Activated CD8-positive, alpha-beta memory T cell treated with anti-CD3 and anti-CD28 coated beads, Interleukin-2, amount 50 U/mL, for 1 hour (primary cell): ENCODE measurements at regions not wholly inside any gene's neighbourhood (a gene's known extent, or its start where the extent isn't known, plus 50 kb on each side); places are given as distances from the start of the nearest gene placed in this dataset.

Experiments used
- DNase-seq: peaks from one replicate; pipeline ENCODE4 v3.0.0-alpha.2; 2020; ENCODE audit errors: extremely low read depth

DNA sequence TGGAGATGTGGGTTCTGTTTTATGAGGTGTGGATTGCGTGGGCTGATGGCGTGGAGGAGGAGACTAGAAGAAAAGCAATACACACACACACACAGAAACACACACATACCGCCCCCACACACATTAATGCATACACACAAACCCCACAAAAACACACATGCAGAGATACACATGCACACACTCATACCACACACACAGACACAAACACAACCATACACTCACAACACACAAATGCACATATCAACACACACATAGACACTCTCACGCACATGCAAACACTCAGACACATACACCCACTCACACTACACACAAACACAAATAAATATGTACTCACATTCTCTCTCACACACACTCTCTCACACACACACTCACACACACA lies 75.7 kb upstream of the UBL3 start:
- no peak for DNase-seq

GRCh38 chr13:29925457-29926097 lies 75.2 kb upstream of the UBL3 start:
- DNase-seq, result no peak

- DNase-seq, result no peak
Measured at GRCh38 chr13:29924482-29925350, 74.3 kb upstream of the UBL3 start.

- DNase-seq, result no peak
Measured at GRCh38 chr13:29923554-29924481, 73.4 kb upstream of the UBL3 start.

- DNase-seq, result no peak
Measured at GRCh38 chr13:29922896-29923295, 72.5 kb upstream of the UBL3 start.

DNA sequence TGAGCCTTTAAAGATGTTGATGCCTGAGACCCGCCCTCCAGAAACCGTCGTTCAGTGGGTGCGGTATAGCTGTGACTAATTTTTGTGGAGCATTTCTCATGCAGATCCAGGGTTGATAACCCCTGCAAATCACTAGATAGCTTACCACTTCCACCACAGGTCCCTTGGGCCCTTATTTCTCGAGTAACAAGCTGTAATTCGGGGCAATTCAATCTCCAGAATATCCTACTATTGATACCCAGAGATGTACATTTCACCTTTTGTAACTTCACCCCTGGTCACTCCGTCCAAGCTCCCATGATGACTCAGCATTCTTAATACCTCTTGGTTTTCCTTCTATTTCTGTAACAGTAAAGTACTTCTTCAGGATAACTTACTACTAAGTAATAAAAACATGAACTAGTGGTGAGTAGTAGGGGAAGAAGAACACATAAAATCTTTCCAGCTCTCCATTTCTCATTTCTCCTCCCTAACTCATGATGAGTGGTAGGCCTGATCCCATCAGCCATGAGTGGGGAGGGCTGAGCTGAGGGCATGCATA lies 71.9 kb upstream of the UBL3 start:
- DNase-seq, result no peak

DNA sequence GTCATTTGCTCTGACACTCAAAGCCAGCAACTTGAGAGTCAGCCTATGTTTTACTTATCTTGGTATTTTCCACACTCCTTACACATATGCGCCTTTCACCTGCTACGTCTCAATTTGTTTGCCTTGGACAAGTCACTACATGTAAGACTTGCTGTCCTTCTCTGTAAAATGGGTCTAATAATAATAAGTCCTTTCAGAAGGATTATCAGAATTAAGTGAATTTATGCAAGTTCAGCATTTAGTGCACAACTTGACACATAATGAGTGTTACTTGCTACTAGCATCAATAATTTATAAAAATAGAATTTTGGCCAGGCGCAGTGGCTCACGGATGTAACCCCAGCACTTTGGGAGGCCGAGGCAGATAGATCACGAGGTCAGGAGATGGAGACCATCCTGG lies 71.1 kb upstream of the UBL3 start:
- no peak for DNase-seq

DNA sequence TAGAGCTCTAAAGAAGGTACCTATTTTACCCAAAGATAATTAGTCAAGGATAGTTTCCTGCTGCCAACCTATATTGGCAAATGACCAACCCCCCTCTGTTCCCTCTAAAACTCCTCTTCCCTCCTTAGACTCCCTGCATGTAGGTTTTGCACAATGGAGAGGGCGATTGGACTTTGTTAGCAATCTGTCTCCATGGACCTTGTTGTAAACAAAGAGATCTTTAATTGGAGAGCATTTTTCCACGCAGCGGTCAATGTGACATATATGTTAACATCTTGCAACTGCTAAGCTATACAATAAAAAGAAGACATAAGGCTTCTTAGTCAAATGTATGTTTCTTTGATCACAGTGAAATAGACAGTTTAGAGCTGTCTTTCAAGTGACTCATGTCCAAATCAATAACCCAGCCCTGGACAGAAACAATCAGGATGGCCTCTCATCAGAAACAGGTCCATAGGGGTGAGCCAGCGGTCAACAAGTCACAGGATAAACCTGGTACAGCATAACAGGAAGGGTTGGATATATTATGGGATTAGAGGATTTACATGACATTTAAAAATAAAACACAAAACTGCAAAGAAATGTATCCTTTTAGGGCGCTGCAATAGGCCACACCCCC lies 69.7 kb upstream of the UBL3 start:
- DNase-seq, result no peak

DNA sequence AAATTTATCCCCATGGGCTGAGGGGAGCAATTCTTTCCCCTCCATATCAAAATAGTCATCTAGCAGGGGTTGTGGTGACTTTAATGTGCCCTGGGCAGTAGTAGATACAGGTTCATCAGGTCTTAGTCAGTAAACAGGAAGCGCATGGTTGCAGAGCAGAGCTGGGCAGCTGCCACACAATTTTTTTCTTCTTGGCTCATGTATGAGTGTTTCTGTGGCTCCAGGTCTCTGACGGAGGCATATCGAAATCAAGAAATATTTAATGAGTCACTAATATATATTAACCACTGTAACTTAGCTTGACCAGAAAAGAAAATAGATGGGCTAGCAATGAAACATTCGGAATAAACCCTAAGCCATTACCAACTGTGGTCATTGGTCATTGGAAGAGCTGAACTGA lies 68.4 kb upstream of the UBL3 start:
- no peak for DNase-seq

DNA sequence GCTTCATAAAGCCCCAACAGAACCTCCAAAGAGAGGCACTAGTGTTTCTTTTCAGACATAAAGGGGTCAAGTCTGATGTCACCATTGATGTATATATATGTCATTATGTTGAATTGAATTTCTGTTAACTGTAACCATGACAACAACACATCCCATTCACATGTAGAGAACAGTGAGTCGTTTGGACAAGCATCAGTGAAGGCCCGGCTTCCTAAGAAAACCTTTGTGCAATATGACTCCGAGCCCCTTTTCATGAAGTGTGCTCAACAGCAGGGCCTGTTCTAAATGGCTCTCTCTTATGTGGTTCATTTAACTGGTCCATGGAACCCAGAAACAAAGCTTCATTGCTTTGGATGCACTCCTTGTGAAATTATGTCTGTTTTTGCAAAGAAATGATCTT lies 67.2 kb upstream of the UBL3 start:
- DNase-seq, result no peak

DNA sequence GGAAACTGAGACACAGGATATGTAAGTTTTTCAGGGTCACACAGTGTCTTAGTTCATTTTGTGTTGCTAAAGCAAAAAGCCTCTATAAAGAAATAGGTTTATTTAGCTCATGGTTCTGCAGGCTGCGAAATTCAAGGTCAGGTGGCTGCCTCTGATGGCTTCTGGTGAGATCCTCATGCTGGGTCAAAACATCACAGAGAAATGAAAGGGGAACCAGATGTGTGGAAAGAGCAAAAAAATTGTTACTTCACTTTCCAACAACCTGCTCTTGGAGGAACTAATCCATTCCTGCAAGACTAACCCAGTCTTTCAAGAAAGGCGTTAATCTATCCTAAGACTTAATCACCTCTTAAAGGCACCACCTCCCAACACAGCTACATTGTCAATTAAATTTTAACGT lies 64.2 kb upstream of the UBL3 start:
- no peak for DNase-seq

- DNase-seq, result no peak
Measured at GRCh38 chr13:29911781-29912418, 61.5 kb upstream of the UBL3 start.

DNA sequence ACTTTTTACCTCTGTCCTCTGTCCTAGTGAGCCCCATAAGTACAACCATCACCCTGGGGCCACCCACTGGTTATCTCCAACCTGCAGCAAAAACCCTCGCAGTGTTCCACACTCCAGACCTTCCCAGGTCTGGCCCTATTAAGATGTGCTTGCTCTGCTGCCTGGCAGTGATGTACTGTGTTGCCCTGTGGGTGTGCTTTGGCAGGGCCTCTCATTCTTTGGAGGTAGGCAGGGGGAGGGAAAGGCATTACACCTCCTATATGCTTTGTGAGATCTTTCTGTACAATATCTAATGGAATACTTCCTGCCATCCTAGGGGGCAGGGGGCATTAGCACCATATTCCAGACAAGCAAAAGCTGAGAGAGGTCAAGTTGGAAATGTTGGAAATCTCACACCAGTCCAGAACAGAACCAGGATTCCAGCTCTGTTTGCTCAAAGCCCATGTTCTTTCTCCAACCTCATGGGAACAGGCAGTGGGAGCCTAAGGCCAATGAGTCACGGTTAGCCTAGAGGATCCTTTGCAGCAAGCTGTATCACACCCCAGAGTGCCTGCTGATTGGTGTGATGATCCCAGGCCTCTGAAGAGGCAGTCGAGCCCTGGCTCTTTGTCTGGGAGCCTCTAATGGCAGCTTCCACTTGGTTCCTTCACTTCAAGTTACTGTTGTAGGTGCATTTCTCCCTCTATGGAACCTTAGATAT lies 59.7 kb upstream of the UBL3 start:
- no peak for DNase-seq

GRCh38 chr13:29909081-29909730 lies 58.8 kb upstream of the UBL3 start:
- DNase-seq, result no peak

GRCh38 chr13:29908416-29909080 lies 58.1 kb upstream of the UBL3 start:
- DNase-seq, result no peak

DNA sequence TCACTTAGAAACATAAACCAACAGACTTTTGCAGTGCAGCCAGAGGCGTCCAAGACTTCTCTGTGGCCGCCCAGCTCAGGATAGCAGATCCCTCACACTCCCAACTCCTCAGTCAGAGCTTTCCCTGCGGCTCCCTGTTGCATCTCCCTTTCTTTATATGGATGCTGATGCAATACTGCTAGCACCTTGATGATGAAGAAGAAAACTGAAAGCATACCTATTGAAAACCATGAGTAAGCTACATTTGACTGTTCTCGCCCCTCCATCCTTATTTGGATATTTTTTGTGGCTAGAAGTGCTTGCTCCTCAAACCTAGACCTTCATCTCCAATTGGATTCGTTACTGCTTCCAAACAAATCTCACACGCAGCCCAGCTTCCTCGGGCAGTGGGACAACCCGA lies 57.3 kb upstream of the UBL3 start:
- DNase-seq, result no peak

DNA sequence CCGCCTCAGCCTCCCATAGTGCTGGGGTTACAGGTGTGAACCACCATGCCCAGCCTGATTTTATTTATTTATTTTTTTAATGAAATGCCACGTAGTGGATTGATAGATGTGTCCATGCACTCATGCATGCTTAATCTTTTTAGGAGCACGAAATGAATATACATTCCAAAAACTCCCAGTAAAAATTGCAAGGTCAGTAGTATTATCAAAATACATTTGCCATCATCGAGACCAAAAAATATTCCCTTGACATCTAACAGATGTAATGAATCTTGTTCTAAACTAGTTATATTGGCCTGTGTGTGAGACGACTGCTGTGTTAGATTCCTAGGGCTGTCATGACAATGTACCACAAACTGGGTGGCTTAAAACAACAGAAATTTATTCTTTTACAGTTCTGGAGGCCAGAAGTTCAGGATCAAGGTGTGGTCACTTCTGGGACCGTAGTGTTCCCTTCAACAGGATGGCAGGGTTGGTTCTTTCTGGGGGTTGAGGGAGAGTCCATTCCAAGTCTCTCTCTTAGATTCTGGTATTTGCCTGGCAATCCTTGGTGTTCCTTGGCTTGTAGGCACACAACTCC lies 56.1 kb upstream of the UBL3 start:
- DNase-seq, result no peak

DNA sequence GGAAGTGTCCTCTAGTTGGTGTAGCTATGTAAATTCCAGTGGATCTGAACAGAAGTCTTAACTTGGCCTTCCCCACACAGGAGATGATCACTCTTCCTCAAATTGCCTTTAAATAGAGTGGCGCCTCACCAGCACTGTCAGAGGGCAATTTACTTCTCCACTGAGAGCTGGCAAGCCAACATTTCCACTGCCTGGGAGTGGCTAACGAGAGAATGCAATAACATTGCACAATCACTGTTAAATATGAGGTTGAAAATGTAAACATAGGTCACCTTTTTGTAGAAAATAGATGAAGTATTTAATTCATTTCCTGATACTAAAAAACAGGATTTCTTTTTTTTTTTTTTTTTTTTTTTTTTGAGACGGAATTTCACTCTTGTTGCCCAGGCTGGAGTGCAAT lies 55.4 kb upstream of the UBL3 start:
- no peak for DNase-seq

- no peak for DNase-seq
Measured at GRCh38 chr13:29903996-29904395, 53.6 kb upstream of the UBL3 start.
